ENCODE measurements at regions not wholly inside any gene's neighbourhood (a gene's known extent, or its start where the extent isn't known, plus 50 kb on each side); places are given as distances from the start of the nearest gene placed in this dataset.

GRCh38 chr21:41064334-41064791 lies 103.6 kb upstream of the BACE2 start:
- H3K4me3 ChIP-seq (ENCODE audit: low read depth, low read length) = no peak overlapping the region
- TF ChIP-seq CTCF (IDR thresholded peaks at IDR 0.05; ENCODE audit: insufficient read depth, low read depth, low read length) = no peak
- DNase-seq (ENCODE audit: low read depth) = no peak

- DNase-seq (ENCODE audit: low read depth) = no peak
- no peak overlapping the region for H3K4me3 ChIP-seq (ENCODE audit: low read depth, low read length)
- TF ChIP-seq CTCF (IDR thresholded peaks at IDR 0.05; ENCODE audit: insufficient read depth, low read depth, low read length) = no peak
Observed at GRCh38 chr21:41064951-41065350, 103.0 kb upstream of the BACE2 start.

GRCh38 chr21:41065539-41065938 lies 102.4 kb upstream of the BACE2 start:
- H3K4me3 ChIP-seq (ENCODE audit: low read depth, low read length) = no peak overlapping the region
- DNase-seq (ENCODE audit: low read depth) = no peak
- no peak for TF ChIP-seq CTCF (IDR thresholded peaks at IDR 0.05; ENCODE audit: insufficient read depth, low read depth, low read length)

- no peak overlapping the region for H3K4me3 ChIP-seq (ENCODE audit: low read depth, low read length)
- no peak for TF ChIP-seq CTCF (IDR thresholded peaks at IDR 0.05; ENCODE audit: insufficient read depth, low read depth, low read length)
- DNase-seq (ENCODE audit: low read depth) = no peak
Observed at GRCh38 chr21:41066086-41066938, 101.6 kb upstream of the BACE2 start.

GRCh38 chr21:41067709-41068108 lies 100.3 kb upstream of the BACE2 start:
- DNase-seq (ENCODE audit: low read depth) = no peak
- H3K4me3 ChIP-seq (ENCODE audit: low read depth, low read length) = no peak overlapping the region
- TF ChIP-seq CTCF (IDR thresholded peaks at IDR 0.05; ENCODE audit: insufficient read depth, low read depth, low read length) = no peak

GRCh38 chr21:41068496-41068895 lies 99.5 kb upstream of the BACE2 start:
- DNase-seq (ENCODE audit: low read depth) = no peak
- TF ChIP-seq CTCF (IDR thresholded peaks at IDR 0.05; ENCODE audit: insufficient read depth, low read depth, low read length) = no peak

More at GRCh38 chr21:41068496-41068895, 99.5 kb upstream of the BACE2 start:
- no peak overlapping the region for H3K4me3 ChIP-seq (ENCODE audit: low read depth, low read length)

Measured in fibroblast of villous mesenchyme (primary cell).